ENCODE measurements at regions not wholly inside any gene's neighbourhood (a gene's known extent, or its start where the extent isn't known, plus 50 kb on each side); places are given as distances from the start of the nearest gene placed in this dataset.

DNA sequence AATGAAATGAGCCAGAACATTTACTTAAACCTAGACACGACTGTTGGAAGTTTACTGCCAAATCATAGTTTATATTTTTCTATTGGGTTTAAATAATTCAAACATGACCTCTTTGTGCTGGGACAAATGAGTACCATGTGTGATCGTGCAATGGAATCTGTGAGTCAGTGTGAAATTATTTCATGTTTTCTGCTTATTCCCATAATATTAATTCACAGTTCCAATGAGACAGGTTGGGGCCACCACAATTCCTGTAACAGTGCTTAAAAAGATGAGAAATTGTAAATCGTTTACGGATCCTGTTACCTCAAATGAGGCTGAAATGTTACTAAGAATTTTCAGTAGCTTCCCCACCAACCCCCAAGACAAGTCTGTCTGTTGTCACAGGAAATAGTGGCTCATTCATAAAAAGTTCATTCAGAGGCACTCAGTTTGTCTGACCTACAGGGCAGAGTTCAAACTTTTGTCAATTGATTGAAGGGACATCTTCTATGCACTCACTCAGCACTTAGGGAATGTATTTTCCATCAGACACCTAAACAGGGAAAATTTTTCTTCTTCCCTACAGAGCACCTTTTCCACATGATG is 563.9 kb upstream of the ADAMTS16 start:
- TF ChIP-seq, protein P1, sequence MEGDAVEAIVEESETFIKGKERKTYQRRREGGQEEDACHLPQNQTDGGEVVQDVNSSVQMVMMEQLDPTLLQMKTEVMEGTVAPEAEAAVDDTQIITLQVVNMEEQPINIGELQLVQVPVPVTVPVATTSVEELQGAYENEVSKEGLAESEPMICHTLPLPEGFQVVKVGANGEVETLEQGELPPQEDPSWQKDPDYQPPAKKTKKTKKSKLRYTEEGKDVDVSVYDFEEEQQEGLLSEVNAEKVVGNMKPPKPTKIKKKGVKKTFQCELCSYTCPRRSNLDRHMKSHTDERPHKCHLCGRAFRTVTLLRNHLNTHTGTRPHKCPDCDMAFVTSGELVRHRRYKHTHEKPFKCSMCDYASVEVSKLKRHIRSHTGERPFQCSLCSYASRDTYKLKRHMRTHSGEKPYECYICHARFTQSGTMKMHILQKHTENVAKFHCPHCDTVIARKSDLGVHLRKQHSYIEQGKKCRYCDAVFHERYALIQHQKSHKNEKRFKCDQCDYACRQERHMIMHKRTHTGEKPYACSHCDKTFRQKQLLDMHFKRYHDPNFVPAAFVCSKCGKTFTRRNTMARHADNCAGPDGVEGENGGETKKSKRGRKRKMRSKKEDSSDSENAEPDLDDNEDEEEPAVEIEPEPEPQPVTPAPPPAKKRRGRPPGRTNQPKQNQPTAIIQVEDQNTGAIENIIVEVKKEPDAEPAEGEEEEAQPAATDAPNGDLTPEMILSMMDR (IDR thresholded peaks at IDR 0.05): no peak
- no peak for TF ChIP-seq EZH2 (IDR thresholded peaks at IDR 0.05; ENCODE audit: borderline replicate concordance, insufficient read depth, low read depth, low read length, poor library complexity, severe bottlenecking)
